GM18507 (cell line): ENCODE measurements at regions not wholly inside any gene's neighbourhood (a gene's known extent, or its start where the extent isn't known, plus 50 kb on each side); places are given as distances from the start of the nearest gene placed in this dataset.
A peak's percentile ranks its signal among the peaks of the same experiment; 100 is the strongest.

Experiments
- DNase-seq: peaks from one replicate; pipeline ENCODE4 v3.0.0; 2011; ENCODE audit warnings: low read depth; ENCODE audit not compliant: insufficient read length; ENCODE audit errors: extremely low spot score
- FAIRE-seq: peaks from 2 replicates; lab custom pipeline; 2011; peaks lifted over from hg19 to GRCh38; lab: Jason Lieb, UNC

DNA sequence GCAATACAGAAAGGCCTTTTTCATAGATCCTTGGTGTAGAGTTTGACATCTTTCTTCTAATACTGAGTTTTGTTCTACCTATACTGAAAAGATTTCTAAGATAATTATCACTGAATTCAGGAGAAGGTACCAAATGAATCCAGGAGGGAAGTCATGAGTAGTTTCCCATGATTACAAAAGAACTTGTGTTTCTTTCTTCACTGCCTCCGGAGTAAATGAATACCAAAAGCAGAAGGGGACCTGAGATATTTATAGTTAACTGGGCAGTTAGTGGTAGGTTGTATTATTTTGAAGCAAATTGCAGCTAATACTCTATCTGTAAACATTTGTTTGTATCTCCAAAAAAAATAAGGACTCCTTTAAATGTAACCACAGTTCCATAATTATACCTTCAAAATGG lies 175.4 kb downstream of the SUCNR1 start:
- FAIRE-seq (no peak), DNase-seq (no peak)

DNA sequence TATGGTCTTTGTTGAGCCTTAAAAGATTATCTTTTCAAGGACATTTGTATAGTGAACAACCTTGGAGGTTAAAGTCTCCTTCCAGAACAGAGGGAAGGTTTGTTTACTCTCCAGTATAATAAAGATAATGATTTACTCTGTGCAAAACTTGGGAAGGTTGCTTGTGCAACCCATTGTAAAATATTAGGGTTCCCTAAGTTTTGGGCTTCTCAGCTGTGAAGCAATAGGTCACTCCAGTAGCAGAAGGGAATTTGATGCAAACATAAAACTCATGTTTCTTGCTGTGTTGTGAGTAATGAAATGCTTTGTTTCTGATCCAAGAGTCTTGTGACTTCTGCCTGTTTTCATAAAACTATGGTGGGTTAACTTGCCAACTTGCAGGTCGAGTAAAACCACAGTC lies 177.5 kb downstream of the SUCNR1 start:
- DNase-seq (no peak), FAIRE-seq (no peak)

DNA sequence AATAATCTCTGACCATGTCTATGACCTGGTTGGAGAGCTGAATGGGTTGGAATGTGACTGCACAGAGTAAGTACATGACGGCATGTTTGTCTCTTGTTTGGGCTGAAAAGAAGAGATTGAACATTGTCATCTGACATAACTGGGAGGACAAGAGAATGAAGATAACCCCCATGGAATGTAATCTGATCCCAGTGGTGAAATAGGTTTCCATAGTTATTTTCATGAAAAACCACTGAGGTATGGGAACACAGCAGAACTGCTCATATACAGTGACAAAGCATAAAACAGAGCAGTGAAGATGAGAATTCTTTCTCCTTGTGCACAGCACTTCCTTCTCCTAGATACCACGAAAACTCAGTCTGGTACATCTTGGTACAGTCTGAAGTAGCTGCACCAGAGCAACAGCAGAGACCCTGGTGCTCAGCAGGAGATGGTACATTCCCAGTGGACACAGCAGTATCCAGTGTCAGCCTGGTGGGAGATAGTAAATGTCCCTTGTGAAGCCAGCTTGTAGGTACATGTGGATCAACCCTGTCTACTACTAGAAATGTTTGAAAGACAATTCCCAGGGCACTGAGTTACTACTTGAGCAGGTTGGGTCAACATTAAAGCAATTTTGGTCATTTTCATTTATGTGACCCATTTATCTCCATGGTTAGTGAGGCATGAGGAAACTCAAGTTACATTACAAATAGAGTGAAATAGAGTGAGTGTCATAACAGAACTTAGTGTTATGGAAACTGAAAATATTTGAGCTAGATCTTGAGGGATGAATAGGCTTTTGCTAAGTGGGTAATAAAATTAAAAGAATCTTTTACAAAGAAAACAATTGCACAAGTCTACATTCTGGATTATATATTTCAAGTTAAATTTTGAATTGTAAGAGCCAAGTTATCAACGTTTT lies 178.3 kb downstream of the SUCNR1 start:
- DNase-seq, result no peak
- FAIRE-seq, result peak; percentile 53

DNA sequence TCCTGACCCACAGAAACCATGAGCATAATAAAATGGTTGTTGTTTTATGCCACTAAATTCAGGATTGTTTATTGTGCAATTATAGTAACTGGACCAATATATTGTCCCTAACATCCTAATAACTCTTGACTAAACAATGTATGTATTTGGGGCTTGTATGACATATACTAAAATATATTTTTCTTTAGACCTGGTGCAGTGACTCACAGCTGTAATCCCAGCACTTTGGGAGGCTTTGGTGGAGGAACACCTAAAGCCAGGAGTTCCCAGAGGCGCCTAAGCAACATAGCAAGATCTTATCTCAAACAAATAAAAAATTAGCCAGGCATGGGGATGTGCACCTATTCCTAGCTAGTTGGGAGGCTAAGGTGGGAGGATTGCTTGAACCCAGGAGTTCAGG lies 180.4 kb downstream of the SUCNR1 start:
- DNase-seq, result no peak
- no peak for FAIRE-seq

DNA sequence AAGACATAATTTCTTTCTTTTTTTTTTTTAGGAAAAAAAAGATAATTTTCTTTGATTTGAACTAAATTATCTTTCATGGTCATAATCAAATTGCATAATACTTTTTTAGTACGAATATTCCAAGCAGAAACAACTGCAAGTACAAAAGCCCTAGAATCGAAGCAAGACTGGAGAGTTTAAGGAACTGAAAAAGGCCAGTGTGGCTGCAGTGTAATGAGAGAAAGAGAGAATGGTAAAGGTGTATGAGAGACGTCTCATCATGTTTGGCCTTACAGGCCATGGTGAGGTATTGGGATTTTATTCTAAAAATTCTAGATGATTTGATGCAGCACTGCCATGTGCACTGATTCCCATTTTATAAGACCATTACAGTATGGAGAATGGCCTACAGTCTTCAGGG lies 180.9 kb downstream of the SUCNR1 start:
- DNase-seq (no peak), FAIRE-seq (peak; percentile 59)

DNA sequence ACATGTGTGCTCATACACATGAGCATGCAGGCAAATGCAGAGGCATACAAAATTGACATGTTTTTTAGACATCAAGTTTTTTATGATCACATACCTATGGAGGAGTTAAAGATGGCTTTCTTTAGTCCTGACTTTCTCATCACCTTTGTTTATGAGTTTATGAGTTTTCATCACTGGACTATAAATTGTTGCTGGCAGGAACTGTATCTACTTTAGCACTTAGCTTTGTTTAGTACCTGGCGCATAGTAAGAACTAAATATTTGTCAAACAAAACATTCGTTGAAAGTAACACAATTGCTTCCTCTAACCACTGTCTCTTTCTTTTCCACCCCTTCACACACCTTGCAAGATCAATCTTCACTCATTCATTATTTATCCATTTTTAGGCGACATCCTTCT lies 182.6 kb downstream of the SUCNR1 start:
- no peak for FAIRE-seq
- no peak for DNase-seq

DNA sequence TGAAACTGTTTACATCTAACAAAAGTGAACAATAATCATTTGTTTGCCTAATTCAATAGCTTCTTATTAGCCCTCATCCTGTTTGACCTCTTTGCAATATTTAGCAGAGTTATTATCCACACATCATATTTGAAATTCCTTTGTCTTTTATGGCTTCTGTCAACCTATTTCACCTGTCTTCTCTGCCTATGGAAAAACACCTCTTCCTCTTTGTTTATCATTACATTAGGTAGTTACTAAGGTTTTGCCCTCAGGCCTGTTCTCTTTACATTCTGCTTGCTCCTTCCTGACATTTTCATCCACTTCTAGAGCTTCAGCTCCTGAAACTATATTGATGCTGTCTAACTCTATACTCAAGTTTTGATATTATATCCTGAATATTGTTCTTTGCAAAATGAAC lies 183.0 kb downstream of the SUCNR1 start:
- FAIRE-seq, result no peak
- no peak for DNase-seq

DNA sequence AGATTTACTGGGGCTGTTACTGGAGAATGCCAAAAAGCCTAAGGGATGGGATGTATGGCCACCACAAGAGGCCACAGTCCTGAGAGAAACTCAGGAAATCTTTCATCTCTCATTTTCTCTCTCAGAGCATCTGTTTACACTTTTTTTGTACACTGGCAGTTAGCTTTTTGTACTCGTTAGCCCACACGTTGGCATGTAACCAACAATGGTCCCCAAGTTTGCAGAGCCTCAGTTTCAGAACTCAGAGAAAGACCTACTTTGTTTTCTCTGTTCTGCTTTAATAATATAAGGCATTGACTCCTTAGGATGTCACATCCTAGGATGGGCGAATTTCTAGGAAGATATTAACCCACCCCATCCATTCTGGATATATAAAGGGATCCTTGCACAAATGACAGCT lies 183.5 kb downstream of the SUCNR1 start:
- no peak for FAIRE-seq
- DNase-seq, result no peak

DNA sequence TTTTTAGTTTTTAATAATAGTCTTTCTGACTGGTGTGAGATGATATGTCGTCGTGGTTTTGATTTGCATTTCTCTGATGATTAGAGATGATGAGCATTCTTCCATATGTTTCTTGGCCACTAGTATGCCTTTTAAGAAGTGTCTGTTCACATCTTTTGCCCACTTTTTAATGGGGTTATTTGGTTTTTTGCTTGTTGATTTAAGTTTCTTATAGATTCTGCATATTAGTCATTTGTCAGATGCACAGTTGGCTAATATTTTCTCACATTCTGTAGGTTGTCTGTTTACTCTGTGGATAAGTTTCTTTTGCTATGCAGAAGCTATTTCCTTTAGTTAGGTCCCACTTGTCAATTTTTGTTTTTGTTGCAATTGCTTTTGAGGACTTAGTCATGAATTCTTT lies 185.4 kb downstream of the SUCNR1 start:
- no peak for FAIRE-seq
- DNase-seq, result no peak

DNA sequence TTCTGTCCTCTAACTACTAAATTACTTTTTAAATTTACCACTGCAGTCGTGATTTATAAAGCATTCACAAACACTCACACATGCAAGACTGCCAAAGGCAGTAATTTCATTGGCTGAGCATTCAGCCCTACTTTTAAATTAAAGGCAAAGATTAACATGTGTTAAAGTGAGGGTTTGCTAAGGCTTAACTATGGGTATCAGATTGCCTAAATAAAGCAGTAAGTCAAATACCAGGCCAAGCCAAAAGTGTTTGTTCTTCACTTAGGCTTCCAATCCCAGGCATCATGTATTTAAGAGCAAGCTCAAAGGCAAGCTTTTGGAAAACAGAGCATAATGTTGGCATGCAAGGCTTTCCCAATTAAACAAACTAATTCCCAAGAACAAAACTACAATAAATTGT lies 187.3 kb downstream of the SUCNR1 start:
- no peak for FAIRE-seq
- no peak for DNase-seq

DNA sequence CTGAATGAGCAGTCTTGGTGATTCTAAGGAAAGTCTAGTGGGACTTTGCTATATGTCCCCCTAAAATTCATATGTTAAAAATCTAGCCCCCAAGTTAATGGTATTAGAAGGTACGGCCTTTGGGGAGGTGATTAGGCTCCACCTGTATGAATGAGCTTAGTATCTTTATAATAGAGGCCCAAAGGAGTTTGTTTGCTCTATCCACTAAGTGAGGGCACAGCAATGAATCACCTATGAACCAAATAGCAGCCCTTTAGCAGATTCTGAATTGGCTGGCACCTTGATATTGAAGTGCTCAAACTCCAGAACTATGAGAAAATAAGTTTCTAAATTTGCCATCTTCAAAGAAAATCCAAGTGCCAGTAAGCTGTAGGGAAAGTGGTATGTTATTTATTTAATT lies 187.9 kb downstream of the SUCNR1 start:
- no peak for FAIRE-seq

DNA sequence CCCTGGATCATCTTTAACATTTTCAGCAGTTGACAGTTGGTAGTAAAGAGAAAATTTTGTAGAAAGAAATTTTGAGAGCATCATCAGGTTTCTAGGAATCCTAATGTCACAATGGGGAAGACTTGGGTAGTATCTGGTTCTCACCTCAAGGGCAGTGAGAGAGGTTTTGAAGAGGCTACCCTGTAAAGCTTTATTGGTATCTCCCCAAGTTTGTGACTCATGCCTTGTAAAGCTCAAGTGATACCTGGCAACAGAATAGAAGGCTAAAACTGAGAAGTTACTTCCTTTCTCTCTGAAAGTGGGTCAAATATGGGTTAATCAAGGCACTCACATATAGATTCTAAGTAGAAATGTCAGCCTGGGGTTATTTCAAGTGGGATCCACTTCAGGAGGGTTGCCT lies 196.4 kb downstream of the SUCNR1 start:
- no peak for FAIRE-seq

More for the DNA sequence above, 187.9 kb downstream of the SUCNR1 start:
- no peak for DNase-seq

DNA sequence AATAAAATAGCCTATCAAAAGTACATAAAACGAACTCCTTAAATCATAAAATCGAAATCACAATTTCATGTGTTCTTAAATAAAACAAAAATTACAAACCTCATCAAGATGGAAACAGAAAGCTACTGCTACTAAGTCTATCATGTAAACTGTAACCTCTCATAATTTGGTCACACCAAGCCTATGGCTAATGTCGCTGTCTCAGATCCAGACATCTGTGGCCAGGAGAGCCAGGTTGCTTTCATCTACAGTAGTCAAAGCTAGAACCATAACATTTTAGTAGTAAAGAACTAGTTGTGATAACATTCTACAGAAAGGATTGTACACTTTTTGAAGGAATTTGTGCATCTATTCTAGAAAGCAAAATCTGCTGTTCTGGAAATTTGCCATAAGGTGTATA lies 197.4 kb upstream of the MBNL1 start:
- DNase-seq (no peak), FAIRE-seq (no peak)

More for the DNA sequence above, 196.4 kb downstream of the SUCNR1 start:
- no peak for DNase-seq

DNA sequence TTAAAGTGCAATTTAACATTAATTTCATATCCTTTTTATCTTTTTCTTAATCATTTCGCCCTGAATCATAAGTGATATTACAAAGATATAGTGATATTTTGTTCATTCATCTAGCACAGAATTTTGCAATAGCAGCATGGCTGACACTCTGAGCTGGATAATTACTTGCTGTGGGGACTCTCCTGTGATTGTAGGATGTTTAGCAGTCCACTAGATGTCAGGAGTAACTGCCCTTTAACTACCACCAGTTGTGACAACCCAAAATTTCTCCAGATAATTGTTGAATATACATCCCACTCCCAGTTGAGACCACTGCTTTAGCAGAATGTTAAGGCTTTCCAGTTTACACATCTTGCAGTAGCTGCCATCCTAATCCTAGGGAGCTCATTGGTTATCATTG lies 196.8 kb upstream of the MBNL1 start:
- peak; percentile 81 for FAIRE-seq
- DNase-seq, result peak; percentile 2

DNA sequence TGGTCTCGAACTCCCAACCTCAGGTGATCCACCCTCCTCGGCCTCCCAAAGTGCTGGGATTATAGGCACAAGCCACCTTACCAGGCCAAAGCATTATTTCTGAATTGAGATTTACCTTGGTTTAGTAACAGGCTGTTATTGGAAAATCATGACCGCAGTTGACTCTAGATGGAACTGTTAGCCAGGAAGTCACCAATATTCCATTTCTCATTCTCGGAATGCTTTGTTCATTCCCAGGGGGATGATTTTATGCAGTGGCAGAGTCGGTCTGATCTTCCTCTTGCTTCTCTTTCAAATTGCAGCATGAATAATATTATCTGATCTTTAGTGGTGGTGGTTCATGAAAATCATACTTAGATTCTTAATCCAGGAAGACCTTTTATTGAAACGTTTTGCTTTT lies 195.5 kb upstream of the MBNL1 start:
- no peak for DNase-seq
- no peak for FAIRE-seq

DNA sequence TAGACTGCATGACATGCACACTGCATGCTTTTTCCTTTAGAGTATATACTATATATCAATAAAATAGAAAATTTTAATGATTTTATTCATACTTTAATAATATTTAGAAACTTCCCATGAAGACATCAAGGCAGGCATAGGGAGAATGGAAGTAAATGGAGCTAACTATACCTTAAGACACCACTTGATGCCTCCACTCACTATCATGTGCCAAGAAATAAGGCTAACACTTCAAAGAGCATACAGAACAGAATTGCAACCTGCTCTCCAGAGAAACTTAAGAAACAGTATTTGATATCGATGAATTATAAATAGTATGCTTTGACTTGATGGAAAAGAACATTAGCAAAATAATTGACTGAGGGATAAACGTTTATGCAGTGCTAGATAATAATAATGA lies 192.6 kb upstream of the MBNL1 start:
- DNase-seq (no peak), FAIRE-seq (no peak)

DNA sequence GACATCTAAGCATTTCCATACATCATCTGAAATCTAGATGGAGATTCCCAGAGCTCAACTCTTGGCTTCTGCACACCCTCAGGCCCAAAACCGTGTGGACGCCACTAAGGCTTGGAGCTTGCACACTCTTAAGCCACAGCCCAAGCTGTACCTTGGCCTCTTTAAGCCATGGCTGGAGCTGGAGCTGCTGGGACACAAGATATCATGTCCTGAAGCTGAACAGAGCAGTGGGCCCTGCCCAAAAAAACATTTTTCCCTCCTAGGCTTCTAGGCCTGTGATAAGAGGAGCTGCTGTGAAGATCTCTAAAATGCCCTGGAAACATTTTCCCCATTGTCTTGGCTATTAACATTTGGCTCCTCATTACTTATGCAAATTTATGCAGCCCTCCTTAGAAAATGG lies 188.7 kb upstream of the MBNL1 start:
- FAIRE-seq (no peak), DNase-seq (no peak)

DNA sequence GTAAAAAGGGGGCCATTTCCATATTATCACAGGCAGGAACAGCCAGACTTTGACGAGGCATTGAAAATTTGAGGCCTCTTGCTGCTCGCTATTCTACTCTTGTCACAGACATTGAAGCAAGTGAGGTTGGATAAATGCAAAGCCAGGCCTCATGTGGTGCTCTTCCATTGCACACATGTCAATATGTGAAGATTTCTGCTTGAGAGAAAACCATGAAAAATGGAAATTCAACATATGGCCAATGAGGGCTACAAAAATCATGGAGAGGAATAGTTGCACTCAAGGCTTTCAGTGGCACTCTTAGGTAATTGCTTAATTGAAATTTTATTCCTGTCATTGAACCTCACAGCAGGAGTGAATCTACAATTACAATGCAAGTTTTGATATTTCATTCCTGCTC lies 185.6 kb upstream of the MBNL1 start:
- no peak for FAIRE-seq
- no peak for DNase-seq

DNA sequence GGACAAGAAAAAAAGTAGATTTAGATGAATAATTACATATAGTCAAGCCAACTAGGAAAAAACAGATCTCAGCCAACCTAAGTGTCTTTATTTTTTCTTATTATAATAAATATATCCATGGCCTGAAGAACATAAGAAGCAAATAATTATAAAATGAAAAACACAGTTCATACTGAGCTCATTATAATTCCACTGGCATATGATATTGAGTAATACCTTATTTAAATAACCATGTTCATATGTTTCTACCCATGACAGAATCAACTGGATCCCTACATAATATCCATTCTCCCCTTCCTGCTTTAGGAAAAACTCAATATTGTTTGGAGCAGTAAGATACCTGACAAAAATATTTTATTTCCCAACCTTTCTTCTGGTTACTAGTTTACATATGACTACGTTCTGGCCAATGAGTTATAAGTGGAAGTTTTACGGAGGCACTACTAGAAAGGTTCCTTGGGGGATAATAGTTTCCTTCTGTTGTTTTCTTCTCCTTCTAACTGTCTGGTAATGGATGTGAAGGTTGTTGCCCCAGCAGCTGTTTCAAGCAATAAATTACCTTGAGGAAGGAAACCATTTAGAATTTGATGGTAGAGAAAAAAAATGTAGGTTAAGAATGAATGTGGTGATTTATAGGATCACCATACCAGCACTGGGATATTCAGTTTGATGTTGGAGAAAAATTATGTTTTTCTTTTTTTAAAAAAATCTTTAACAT lies 184.1 kb upstream of the MBNL1 start:
- FAIRE-seq (no peak), DNase-seq (no peak)

DNA sequence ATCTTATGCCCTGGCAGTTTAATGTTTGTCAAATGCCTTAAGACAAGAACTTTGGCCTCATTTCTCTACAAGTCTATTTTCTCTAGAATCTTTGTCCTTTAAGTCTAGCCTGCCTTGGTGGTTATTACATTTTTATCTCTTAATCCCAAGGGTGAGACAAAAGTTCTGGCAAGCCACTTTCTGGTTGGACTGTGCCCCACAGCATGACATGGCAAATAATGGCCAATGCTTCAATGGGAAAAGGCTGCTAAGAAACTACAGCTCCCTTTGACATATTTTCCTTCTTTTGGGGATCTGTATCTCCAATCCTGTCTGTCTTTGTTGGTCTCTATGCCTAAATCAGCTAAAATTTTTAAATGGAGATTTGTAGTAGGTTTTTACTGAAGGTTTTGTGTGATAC lies 181.6 kb upstream of the MBNL1 start:
- no peak for DNase-seq
- no peak for FAIRE-seq

DNA sequence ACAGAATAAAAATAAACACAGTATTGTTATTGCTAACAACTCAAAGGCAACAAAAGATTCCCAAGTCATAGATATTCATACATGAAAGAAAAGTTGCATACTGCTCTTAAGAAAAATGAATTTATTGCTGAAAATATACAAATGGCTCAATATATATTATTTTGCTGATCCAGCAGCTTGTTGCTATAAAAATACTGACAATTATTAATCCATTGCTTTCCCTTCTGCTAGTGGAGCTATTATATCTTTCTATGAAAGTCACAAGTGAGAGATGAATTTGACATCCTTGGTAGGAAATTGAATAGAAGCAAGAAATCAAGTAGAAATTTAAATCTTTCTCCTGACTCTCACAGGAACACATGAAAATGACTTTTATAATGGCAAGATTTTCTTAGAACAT lies 179.2 kb upstream of the MBNL1 start:
- FAIRE-seq, result peak; percentile 9
- DNase-seq, result no peak
